ENCODE measurements at regions not wholly inside any gene's neighbourhood (a gene's known extent, or its start where the extent isn't known, plus 50 kb on each side); places are given as distances from the start of the nearest gene placed in this dataset.
"Not testable (repeated sequence)": the region's sequence is repeated elsewhere in the genome, so short reads cannot be mapped to it uniquely, and the experiment has no call there.

DNA sequence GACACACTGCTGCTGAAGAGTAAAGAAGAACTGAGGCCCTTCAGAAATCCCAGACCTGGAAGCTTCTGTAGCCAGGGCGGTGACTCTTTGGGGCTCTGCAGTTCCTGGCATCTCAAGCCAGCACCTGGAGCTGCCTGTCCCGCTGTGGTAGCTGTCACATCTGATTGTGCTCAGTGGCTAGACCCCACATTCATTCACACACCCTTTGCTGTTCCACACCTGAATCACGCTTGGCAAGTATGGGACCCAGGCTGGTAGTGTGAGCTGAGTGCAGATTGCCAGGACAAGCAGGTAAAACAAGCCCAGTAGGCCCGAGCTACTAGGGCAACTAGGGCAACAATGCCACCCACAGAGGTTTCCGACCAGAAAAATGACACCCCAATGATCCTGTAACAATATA is 218.2 kb downstream of the VGLL3 start:
- in situ Hi-C loops (cut with HindIII; ENCODE audit: low sequenced_read_pairs) = no loop called here

DNA sequence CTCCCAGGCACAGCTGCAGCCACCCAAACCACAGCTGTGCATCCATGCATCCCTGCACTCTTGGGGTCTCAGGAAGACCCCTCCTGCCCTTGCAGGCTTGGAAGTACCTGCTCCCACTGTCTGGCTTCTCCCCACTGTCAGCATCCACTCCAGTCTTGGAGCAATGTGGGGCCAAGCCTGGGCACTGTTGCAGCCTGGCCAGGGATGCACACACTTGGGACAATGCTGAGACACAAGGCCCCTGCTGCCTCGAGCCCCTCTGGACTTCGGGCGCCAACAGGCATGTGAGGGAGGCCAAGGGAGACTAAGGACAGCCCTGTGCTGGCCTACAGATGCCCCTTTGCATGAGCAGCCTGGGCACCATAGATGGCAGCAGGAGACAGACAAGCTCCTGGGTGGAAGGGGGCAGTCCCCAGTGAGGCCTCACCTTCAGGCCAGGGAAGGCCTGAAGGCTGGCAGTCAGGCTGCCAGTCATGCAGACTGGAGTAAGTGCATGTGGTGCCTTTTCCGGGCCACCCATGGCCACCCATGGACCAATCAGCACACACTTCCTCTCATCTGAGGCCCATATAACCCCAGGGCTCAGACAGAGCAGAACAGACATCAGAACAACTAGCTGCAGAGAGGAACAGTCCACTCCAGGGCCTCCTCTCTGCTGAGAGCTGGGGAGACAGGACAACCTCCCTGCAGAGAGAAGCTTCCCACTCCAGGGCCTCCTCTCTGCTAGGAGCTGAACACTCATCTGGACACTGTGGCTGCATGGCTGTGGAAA is 219.0 kb downstream of the VGLL3 start:
- TF ChIP-seq, protein P1, sequence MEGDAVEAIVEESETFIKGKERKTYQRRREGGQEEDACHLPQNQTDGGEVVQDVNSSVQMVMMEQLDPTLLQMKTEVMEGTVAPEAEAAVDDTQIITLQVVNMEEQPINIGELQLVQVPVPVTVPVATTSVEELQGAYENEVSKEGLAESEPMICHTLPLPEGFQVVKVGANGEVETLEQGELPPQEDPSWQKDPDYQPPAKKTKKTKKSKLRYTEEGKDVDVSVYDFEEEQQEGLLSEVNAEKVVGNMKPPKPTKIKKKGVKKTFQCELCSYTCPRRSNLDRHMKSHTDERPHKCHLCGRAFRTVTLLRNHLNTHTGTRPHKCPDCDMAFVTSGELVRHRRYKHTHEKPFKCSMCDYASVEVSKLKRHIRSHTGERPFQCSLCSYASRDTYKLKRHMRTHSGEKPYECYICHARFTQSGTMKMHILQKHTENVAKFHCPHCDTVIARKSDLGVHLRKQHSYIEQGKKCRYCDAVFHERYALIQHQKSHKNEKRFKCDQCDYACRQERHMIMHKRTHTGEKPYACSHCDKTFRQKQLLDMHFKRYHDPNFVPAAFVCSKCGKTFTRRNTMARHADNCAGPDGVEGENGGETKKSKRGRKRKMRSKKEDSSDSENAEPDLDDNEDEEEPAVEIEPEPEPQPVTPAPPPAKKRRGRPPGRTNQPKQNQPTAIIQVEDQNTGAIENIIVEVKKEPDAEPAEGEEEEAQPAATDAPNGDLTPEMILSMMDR (IDR thresholded peaks at IDR 0.05; ENCODE audit: low read depth, low read length, missing control alignments) = no peak
- DNase-seq (ENCODE audit: low read depth) = no peak

More for the DNA sequence above, 218.2 kb downstream of the VGLL3 start:
- TF ChIP-seq, protein P1 (IDR thresholded peaks at IDR 0.05; ENCODE audit: low read depth, low read length, missing control alignments) = no peak
- no peak overlapping the region for H3K4me3 ChIP-seq (ENCODE audit: low read depth, low read length)
- DNase-seq (ENCODE audit: low read depth) = no peak

GRCh38 chr3:86766331-86766730 is 224.6 kb downstream of the VGLL3 start:
- TF ChIP-seq, protein P1 (IDR thresholded peaks at IDR 0.05; ENCODE audit: low read depth, low read length, missing control alignments) = no peak
- in situ Hi-C loops (cut with HindIII; ENCODE audit: low sequenced_read_pairs) = no loop called here
- H3K4me3 ChIP-seq (ENCODE audit: low read depth, low read length) = no peak overlapping the region
- DNase-seq (ENCODE audit: low read depth) = no peak

More for the DNA sequence above, 219.0 kb downstream of the VGLL3 start:
- in situ Hi-C loops (cut with HindIII; ENCODE audit: low sequenced_read_pairs) = no loop called here
- H3K4me3 ChIP-seq (ENCODE audit: low read depth, low read length) = no peak overlapping the region

- in situ Hi-C loops (cut with HindIII; ENCODE audit: low sequenced_read_pairs); DNase-seq (ENCODE audit: low read depth); H3K4me3 ChIP-seq (ENCODE audit: low read depth, low read length): not testable (repeated sequence)
Measured at GRCh38 chr3:86757322-86758179, 233.4 kb downstream of the VGLL3 start.

DNA sequence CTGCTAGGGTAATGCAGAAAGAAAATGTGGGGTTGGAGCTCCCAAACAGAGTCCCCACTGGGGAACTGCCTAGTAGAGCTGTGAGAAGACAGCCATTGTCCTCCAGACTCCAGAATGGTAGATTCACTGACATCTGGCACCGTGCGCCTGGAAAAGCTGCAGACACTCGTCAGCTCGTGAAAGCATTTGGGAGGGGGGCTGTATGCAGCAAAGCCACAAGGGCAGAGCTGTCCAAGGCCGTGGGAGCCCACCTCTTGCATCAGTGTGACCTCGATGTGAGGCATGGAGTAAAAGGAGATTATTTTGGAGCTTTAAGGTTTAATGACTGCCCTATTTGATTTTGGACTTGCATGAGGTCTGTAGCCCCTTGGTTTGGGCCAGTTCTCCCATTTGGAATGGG is 242.9 kb downstream of the VGLL3 start:
- in situ Hi-C loops (cut with HindIII; ENCODE audit: low sequenced_read_pairs) = no loop called here
- H3K4me3 ChIP-seq (ENCODE audit: low read depth, low read length) = no peak overlapping the region
- TF ChIP-seq, protein P1 (IDR thresholded peaks at IDR 0.05; ENCODE audit: low read depth, low read length, missing control alignments) = no peak
- DNase-seq (ENCODE audit: low read depth) = no peak

DNA sequence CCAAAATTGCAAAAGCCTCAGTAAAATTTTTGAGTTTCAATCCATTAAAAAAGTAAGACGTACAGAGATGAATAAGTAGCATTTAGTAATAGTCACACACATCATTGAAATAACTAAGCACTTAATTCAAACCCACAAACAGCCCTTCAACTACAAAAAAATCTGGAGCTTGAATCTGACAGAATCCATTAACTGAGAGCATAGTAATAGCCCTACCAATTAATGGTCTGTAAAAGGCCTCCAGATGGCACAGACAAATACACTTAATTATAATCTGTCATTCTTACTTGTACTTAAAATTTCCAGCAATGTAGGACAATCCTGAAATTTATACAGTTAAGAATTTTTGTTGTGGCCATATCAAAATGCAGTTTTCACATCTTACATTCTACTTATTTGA is 246.9 kb downstream of the VGLL3 start:
- in situ Hi-C loops (cut with HindIII; ENCODE audit: low sequenced_read_pairs) = no loop called here
- TF ChIP-seq, protein P1 (IDR thresholded peaks at IDR 0.05; ENCODE audit: low read depth, low read length, missing control alignments) = no peak
- no peak overlapping the region for H3K4me3 ChIP-seq (ENCODE audit: low read depth, low read length)
- DNase-seq (ENCODE audit: low read depth) = no peak

DNA sequence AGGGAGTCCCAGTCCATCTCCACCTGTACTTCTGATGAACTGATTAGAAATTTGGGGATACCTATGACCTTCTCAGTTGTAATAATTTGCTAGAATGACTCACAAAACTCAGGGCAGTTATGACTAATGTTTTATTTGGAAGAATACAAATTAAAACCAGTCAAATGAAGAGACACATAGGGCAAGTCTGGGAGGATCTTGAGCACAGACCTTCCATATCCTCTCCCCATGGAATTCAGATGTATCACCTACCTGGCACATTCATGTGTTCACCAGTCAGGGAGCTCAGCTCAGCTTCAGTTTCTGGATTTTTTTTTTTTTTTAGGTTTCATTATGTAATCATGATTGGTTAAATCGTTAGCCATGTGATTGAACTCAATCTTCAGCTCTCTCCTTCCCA is 247.7 kb downstream of the VGLL3 start:
- no peak for DNase-seq (ENCODE audit: low read depth)
- TF ChIP-seq, protein P1 (IDR thresholded peaks at IDR 0.05; ENCODE audit: low read depth, low read length, missing control alignments) = no peak
- in situ Hi-C loops (cut with HindIII; ENCODE audit: low sequenced_read_pairs) = no loop called here
- H3K4me3 ChIP-seq (ENCODE audit: low read depth, low read length) = no peak overlapping the region
